ENCODE measurements at regions not wholly inside any gene's neighbourhood (a gene's known extent, or its start where the extent isn't known, plus 50 kb on each side); places are given as distances from the start of the nearest gene placed in this dataset.

GRCh38 chr12:94781835-94782234 lies 131.5 kb upstream of the TMCC3 start:
- no peak for DNase-seq

- DNase-seq = peak; percentile 99
Observed at GRCh38 chr12:94779485-94779884, 129.1 kb upstream of the TMCC3 start.

- DNase-seq = no peak
Observed at GRCh38 chr12:94777936-94778335, 127.6 kb upstream of the TMCC3 start.

- DNase-seq = no peak
Observed at GRCh38 chr12:94775710-94776109, 125.4 kb upstream of the TMCC3 start.

GRCh38 chr12:94771741-94772140 lies 121.4 kb upstream of the TMCC3 start:
- DNase-seq = no peak

- no peak for DNase-seq
Observed at GRCh38 chr12:94771199-94771598, 120.8 kb upstream of the TMCC3 start.

- no peak for DNase-seq
Observed at GRCh38 chr12:94770791-94771190, 120.4 kb upstream of the TMCC3 start.

- no peak for DNase-seq
Observed at GRCh38 chr12:94769776-94770759, 119.7 kb upstream of the TMCC3 start.

- no peak for DNase-seq
Observed at GRCh38 chr12:94769047-94769420, 118.7 kb upstream of the TMCC3 start.

- DNase-seq = no peak
Observed at GRCh38 chr12:94768398-94769046, 118.2 kb upstream of the TMCC3 start.

GRCh38 chr12:94767956-94768355 lies 117.6 kb upstream of the TMCC3 start:
- DNase-seq = peak; percentile 54

- DNase-seq = no peak
Observed at GRCh38 chr12:94766397-94766796, 116.0 kb upstream of the TMCC3 start.

GRCh38 chr12:94763462-94763861 lies 113.1 kb upstream of the TMCC3 start:
- DNase-seq = no peak

GRCh38 chr12:94762943-94763342 lies 112.6 kb upstream of the TMCC3 start:
- no peak for DNase-seq

GRCh38 chr12:94762259-94762942 lies 112.0 kb upstream of the TMCC3 start:
- DNase-seq = no peak

GRCh38 chr12:94761559-94761958 lies 111.2 kb upstream of the TMCC3 start:
- DNase-seq = peak; percentile 85

- DNase-seq = no peak
Observed at GRCh38 chr12:94760786-94761185, 110.4 kb upstream of the TMCC3 start.

- no peak for DNase-seq
Observed at GRCh38 chr12:94756789-94757188, 106.4 kb upstream of the TMCC3 start.

GRCh38 chr12:94755598-94755997 lies 105.2 kb upstream of the TMCC3 start:
- DNase-seq = no peak

- no peak for DNase-seq
Observed at GRCh38 chr12:94754653-94755052, 104.3 kb upstream of the TMCC3 start.

- DNase-seq = no peak
Observed at GRCh38 chr12:94753036-94753679, 102.8 kb upstream of the TMCC3 start.

GRCh38 chr12:94750864-94751263 lies 100.5 kb upstream of the TMCC3 start:
- DNase-seq = no peak

GRCh38 chr12:94749890-94750289 lies 99.5 kb upstream of the TMCC3 start:
- no peak for DNase-seq
